Spleen (tissue), 11 donors: ENCODE measurements at regions not wholly inside any gene's neighbourhood (a gene's known extent, or its start where the extent isn't known, plus 50 kb on each side); places are given as distances from the start of the nearest gene placed in this dataset.

Experiments
- DNase-seq: peaks from one replicate; pipeline ENCODE4 v3.0.0-alpha.2; 2020
- H3K27ac ChIP-seq, 8 donors: fragments of 200-600 bp; sonication (generic) in 7 of 8; 1 replicate in 4 of 8; 2 replicates in 4 of 8; pipeline versions ENCODE4 v1.5.0 to v1.8.0; 2016 to 2021; ENCODE audit warnings: inconsistent platforms in 4 of 8, mild to moderate bottlenecking in 4 of 8, moderate library complexity in 1 of 8
- H3K27me3 ChIP-seq, 7 donors: fragments of 200-600 bp; sonication (generic) in 6 of 7; replicated peaks in 1 of 7; 1 replicate in 4 of 7; 2 replicates in 3 of 7; pipeline versions ENCODE4 v1.5.0 to v1.8.0; 2016 to 2021; ENCODE audit warnings: inconsistent platforms in 3 of 7, mild to moderate bottlenecking in 1 of 7
- H3K36me3 ChIP-seq, 6 donors: fragments of 200-600 bp; sonication (generic) in 5 of 6; 1 replicate in 4 of 6; 2 replicates in 2 of 6; pipeline versions ENCODE4 v1.5.0 to v1.8.0; 2016 to 2021; ENCODE audit warnings: inconsistent platforms in 2 of 6
- H3K4me1 ChIP-seq, 6 donors: fragments of 200-600 bp; sonication (generic) in 5 of 6; 1 replicate in 3 of 6; 2 replicates in 3 of 6; pipeline versions ENCODE4 v1.5.0 to v1.8.0; 2016 to 2021; ENCODE audit warnings: inconsistent platforms in 3 of 6
- H3K4me3 ChIP-seq, 8 donors: fragments of 200-600 bp; sonication (generic) in 7 of 8; 1 replicate in 4 of 8; 2 replicates in 4 of 8; pipeline versions ENCODE4 v1.5.0 to v1.8.0; 2016 to 2021; ENCODE audit warnings: inconsistent platforms in 4 of 8, mild to moderate bottlenecking in 4 of 8, moderate library complexity in 2 of 8
- H3K9me3 ChIP-seq, 8 donors: fragments of 200-600 bp; sonication (generic) in 7 of 8; 1 replicate in 4 of 8; 2 replicates in 4 of 8; pipeline versions ENCODE4 v1.5.0 to v1.8.0; 2016 to 2021; ENCODE audit warnings: inconsistent platforms in 4 of 8
- CTCF ChIP-seq, 11 experiments: fragments of 200-600 bp in 7 of 11; fragments of 450-650 bp in 4 of 11; sonication (generic) in 4 of 11; IDR thresholded peaks in 8 of 11; conservative IDR thresholded peaks in 3 of 11; 1 replicate in 7 of 11; 2 replicates in 4 of 11; pipeline versions ENCODE4 v1.4.0 to v1.8.0; 2016 to 2021; ENCODE audit warnings: antibody characterized with exemption in 11 of 11, inconsistent platforms in 4 of 11, mild to moderate bottlenecking in 1 of 11
- POLR2A ChIP-seq, 3 donors: fragments of 450-650 bp; IDR thresholded peaks; one replicate each; pipeline ENCODE4 v1.5.1; 2017; ENCODE audit warnings: antibody characterized with exemption in 3 of 3, mild to moderate bottlenecking in 1 of 3
- POLR2AphosphoS5 ChIP-seq, 3 donors: sonication (generic); formaldehyde crosslinking; IDR thresholded peaks; one replicate each; pipeline ENCODE4 v1.5.1; 2017; ENCODE audit warnings: antibody characterized with exemption in 3 of 3
- WGBS, 5 donors: extraction: QIAGEN DNeasy Blood & Tissue Kit in 3 of 5; methylation state at CpG; one replicate each; pipeline versions ENCODE4 v1.1.5 to v1.1.7; 2013 to 2018; 5-methylcytosine and 5-hydroxymethylcytosine counted together
- intact Hi-C: fragments of 100-400 bp; cut with DNase I; formaldehyde crosslinking; loops from one replicate; pipeline ENCODE4 v1.15.0; 2023; ENCODE audit warnings: low total_unique reads
- donor health status: healthy with polysubstance abuse.
- donor health status: DM: no; HTN: no; CAD: no; lungs with moderate emphysema.
- donor health status: DM: no; HTN: no; CAD: no.
- donor health status: Bipolar disorder and iron deficiency.
- donor health status: healthy.
- donor health status: DM: no; HTN: no; CAD: no.
- donor health status: DM: yes; HTN: yes; CAD: no.

GRCh38 chr12:115886666-115887065, 390.8 kb downstream of the MED13L start:
- intact Hi-C loops: no loop called here

GRCh38 chr12:115885040-115885690, 392.3 kb downstream of the MED13L start:
- WGBS, 5 donors: 75 to 83% (median 76%) methylated on average over 12 of the region's 12 CpGs
- no peaks in the 10 kb centered on the region for H3K4me1 ChIP-seq

More at GRCh38 chr12:115886666-115887065, 390.8 kb downstream of the MED13L start:
- H3K4me3 ChIP-seq: no peak overlapping the region
- H3K27ac ChIP-seq: no peak overlapping the region
- WGBS, 5 donors: 81 to 89% (median 85%) methylated on average over 4 of the region's 4 CpGs
- H3K36me3 ChIP-seq: no peaks in the 10 kb centered on the region
- TF ChIP-seq POLR2AphosphoS5 (IDR thresholded peaks at IDR 0.05): no peak
- TF ChIP-seq POLR2A (IDR thresholded peaks at IDR 0.05): no peak
- TF ChIP-seq CTCF (IDR thresholded peaks at IDR 0.05 in 8 of 11, conservative IDR thresholded peaks at IDR 0.05 in 3 of 11): no peak
- DNase-seq: no peak
- H3K9me3 ChIP-seq: no peaks in the 10 kb centered on the region
- H3K4me1 ChIP-seq: no peaks in the 10 kb centered on the region
- peaks cover 0 to 26% (median 0%) of the 10 kb centered on the region in 7 donors for H3K27me3 ChIP-seq

GRCh38 chr12:115882936-115883335, 394.6 kb downstream of the MED13L start:
- peaks cover 0 to 41% (median 0%) of the 10 kb centered on the region in 7 donors for H3K27me3 ChIP-seq

More at GRCh38 chr12:115885040-115885690, 392.3 kb downstream of the MED13L start:
- TF ChIP-seq CTCF (IDR thresholded peaks at IDR 0.05 in 8 of 11, conservative IDR thresholded peaks at IDR 0.05 in 3 of 11) (no peak), POLR2AphosphoS5 (IDR thresholded peaks at IDR 0.05) (no peak), POLR2A (IDR thresholded peaks at IDR 0.05) (no peak)
- H3K4me3 ChIP-seq: no peak overlapping the region
- no peaks in the 10 kb centered on the region for H3K36me3 ChIP-seq
- intact Hi-C loops: no loop called here
- H3K27ac ChIP-seq: no peak overlapping the region
- no peaks in the 10 kb centered on the region for H3K9me3 ChIP-seq
- DNase-seq: no peak
- H3K27me3 ChIP-seq: peaks cover 0 to 29% (median 0%) of the 10 kb centered on the region in 7 donors

More at GRCh38 chr12:115882936-115883335, 394.6 kb downstream of the MED13L start:
- intact Hi-C loops: no loop called here
- DNase-seq: no peak
- Histone ChIP-seq H3K9me3 (no peaks in the 10 kb centered on the region), H3K36me3 (no peaks in the 10 kb centered on the region), H3K4me1 (no peaks in the 10 kb centered on the region), H3K27ac (no peak overlapping the region), H3K4me3 (no peak overlapping the region)
- TF ChIP-seq POLR2A (IDR thresholded peaks at IDR 0.05) (no peak), CTCF (IDR thresholded peaks at IDR 0.05 in 8 of 11, conservative IDR thresholded peaks at IDR 0.05 in 3 of 11) (no peak), POLR2AphosphoS5 (IDR thresholded peaks at IDR 0.05) (no peak)
